ENCODE measurements at regions not wholly inside any gene's neighbourhood (a gene's known extent, or its start where the extent isn't known, plus 50 kb on each side); places are given as distances from the start of the nearest gene placed in this dataset.
A peak's percentile ranks its signal among the peaks of the same experiment; 100 is the strongest.

GRCh38 chr1:177340601-177341067, 169.9 kb downstream of the BRINP2 start:
- H3K4me1 ChIP-seq (ENCODE audit: control insufficient read depth in 1 of 2, insufficient read depth in 2 of 2, low read length in 2 of 2), result peaks cover 18 to 21% of the 10 kb centered on the region in 2 experiments
- peak overlapping the region; percentile 67 for H2BK5ac ChIP-seq (ENCODE audit: low read depth, low read length, poor library complexity)
- H2AK5ac ChIP-seq (ENCODE audit: low read length), result peak overlapping the region; percentile 68
- no peak overlapping the region for H4K12ac ChIP-seq (ENCODE audit: low read depth, low read length)
- H3K27ac ChIP-seq (ENCODE audit: low read depth, low read length), result peak overlapping the region; percentile 67
- no peak for DNase-seq
- no peaks in the 10 kb centered on the region for H3K36me3 ChIP-seq (ENCODE audit: control insufficient read depth in 1 of 2, insufficient read depth in 2 of 2, low read length in 2 of 2)
- no CpG with 5 or more reads among the region's 10 CpGs for WGBS (ENCODE audit: extremely low coverage, insufficient coverage, insufficient read length)
- peaks cover 19% of the 10 kb centered on the region for H3K79me1 ChIP-seq (ENCODE audit: low read length)
- no peaks in the 10 kb centered on the region for H3K79me2 ChIP-seq (ENCODE audit: control insufficient read depth, insufficient read depth, low read length, poor library complexity)
- no peak overlapping the region for H3K9ac ChIP-seq (ENCODE audit: low read length)
- H3K4ac ChIP-seq (ENCODE audit: low read depth, low read length), result peak overlapping the region; percentile 50
- H2BK12ac ChIP-seq (ENCODE audit: low read length), result peak overlapping the region; percentile 2
- H3K18ac ChIP-seq (ENCODE audit: low read length), result peak overlapping the region; percentile 70
- H4K91ac ChIP-seq (ENCODE audit: low read depth, low read length), result peak overlapping the region; percentile 63
- peak overlapping the region; percentile 12 for H4K8ac ChIP-seq (ENCODE audit: low read depth, low read length)
- H3K23ac ChIP-seq (ENCODE audit: low read length), result no peak overlapping the region
- H3K4me2 ChIP-seq (ENCODE audit: low read length), result no peak overlapping the region
- H3K27me3 ChIP-seq (ENCODE audit: insufficient read depth, low read length), result no peaks in the 10 kb centered on the region
- H3K9me3 ChIP-seq (ENCODE audit: insufficient read depth, low read depth, low read length), result no peaks in the 10 kb centered on the region
- H2AFZ ChIP-seq (ENCODE audit: insufficient read depth, low read length, poor library complexity), result no peak overlapping the region
- peak overlapping the region; percentile 71 for H2BK120ac ChIP-seq (ENCODE audit: insufficient read depth, low read length, poor library complexity)
- no peak overlapping the region for H3K4me3 ChIP-seq (ENCODE audit: low read depth, low read length)
- H3K14ac ChIP-seq (ENCODE audit: low read length), result peak overlapping the region; percentile 81

GRCh38 chr1:177338376-177338775, 167.6 kb downstream of the BRINP2 start:
- Histone ChIP-seq H3K14ac (ENCODE audit: low read length) (no peak overlapping the region), H4K91ac (ENCODE audit: low read depth, low read length) (no peak overlapping the region), H2BK120ac (ENCODE audit: insufficient read depth, low read length, poor library complexity) (no peak overlapping the region), H3K27ac (ENCODE audit: low read depth, low read length) (no peak overlapping the region), H2AFZ (ENCODE audit: insufficient read depth, low read length, poor library complexity) (no peak overlapping the region), H3K23ac (ENCODE audit: low read length) (no peak overlapping the region), H3K79me2 (ENCODE audit: control insufficient read depth, insufficient read depth, low read length, poor library complexity) (no peaks in the 10 kb centered on the region), H3K36me3 (ENCODE audit: control insufficient read depth in 1 of 2, insufficient read depth in 2 of 2, low read length in 2 of 2) (no peaks in the 10 kb centered on the region), H4K12ac (ENCODE audit: low read depth, low read length) (no peak overlapping the region), H3K9ac (ENCODE audit: low read length) (no peak overlapping the region), H2BK5ac (ENCODE audit: low read depth, low read length, poor library complexity) (no peak overlapping the region), H3K18ac (ENCODE audit: low read length) (no peak overlapping the region), H4K8ac (ENCODE audit: low read depth, low read length) (no peak overlapping the region), H3K27me3 (ENCODE audit: insufficient read depth, low read length) (no peaks in the 10 kb centered on the region), H2AK5ac (ENCODE audit: low read length) (no peak overlapping the region), H3K4me1 (ENCODE audit: control insufficient read depth in 1 of 2, insufficient read depth in 2 of 2, low read length in 2 of 2) (peaks cover 16 to 23% of the 10 kb centered on the region in 2 experiments), H3K4me2 (ENCODE audit: low read length) (no peak overlapping the region), H3K4me3 (ENCODE audit: low read depth, low read length) (no peak overlapping the region), H2BK12ac (ENCODE audit: low read length) (no peak overlapping the region), H3K4ac (ENCODE audit: low read depth, low read length) (no peak overlapping the region), H3K79me1 (ENCODE audit: low read length) (peaks cover 15% of the 10 kb centered on the region), H3K9me3 (ENCODE audit: insufficient read depth, low read depth, low read length) (no peaks in the 10 kb centered on the region)
- WGBS (ENCODE audit: extremely low coverage, insufficient coverage, insufficient read length), result no CpG with 5 or more reads among the region's 1 CpG
- no peak for DNase-seq

GRCh38 chr1:177334903-177335302, 164.1 kb downstream of the BRINP2 start:
- peak overlapping the region; percentile 10 for H3K27ac ChIP-seq (ENCODE audit: low read depth, low read length)
- H3K4me2 ChIP-seq (ENCODE audit: low read length), result no peak overlapping the region
- H3K4me3 ChIP-seq (ENCODE audit: low read depth, low read length), result no peak overlapping the region
- no peak overlapping the region for H2AFZ ChIP-seq (ENCODE audit: insufficient read depth, low read length, poor library complexity)
- H3K79me2 ChIP-seq (ENCODE audit: control insufficient read depth, insufficient read depth, low read length, poor library complexity), result no peaks in the 10 kb centered on the region
- no peaks in the 10 kb centered on the region for H3K9me3 ChIP-seq (ENCODE audit: insufficient read depth, low read depth, low read length)
- H3K27me3 ChIP-seq (ENCODE audit: insufficient read depth, low read length), result no peaks in the 10 kb centered on the region
- no peaks in the 10 kb centered on the region for H3K36me3 ChIP-seq (ENCODE audit: control insufficient read depth in 1 of 2, insufficient read depth in 2 of 2, low read length in 2 of 2)
- H3K18ac ChIP-seq (ENCODE audit: low read length), result no peak overlapping the region
- peaks cover 0 to 7% of the 10 kb centered on the region in 2 experiments for H3K4me1 ChIP-seq (ENCODE audit: control insufficient read depth in 1 of 2, insufficient read depth in 2 of 2, low read length in 2 of 2)
- H3K4ac ChIP-seq (ENCODE audit: low read depth, low read length), result no peak overlapping the region
- no peak overlapping the region for H3K9ac ChIP-seq (ENCODE audit: low read length)
- H4K91ac ChIP-seq (ENCODE audit: low read depth, low read length), result no peak overlapping the region
- no peak overlapping the region for H2BK5ac ChIP-seq (ENCODE audit: low read depth, low read length, poor library complexity)
- no peak overlapping the region for H2BK120ac ChIP-seq (ENCODE audit: insufficient read depth, low read length, poor library complexity)
- H4K8ac ChIP-seq (ENCODE audit: low read depth, low read length), result no peak overlapping the region
- peaks cover 1% of the 10 kb centered on the region for H3K79me1 ChIP-seq (ENCODE audit: low read length)
- no peak overlapping the region for H4K12ac ChIP-seq (ENCODE audit: low read depth, low read length)
- DNase-seq, result no peak
- no peak overlapping the region for H2BK12ac ChIP-seq (ENCODE audit: low read length)
- no peak overlapping the region for H2AK5ac ChIP-seq (ENCODE audit: low read length)
- H3K14ac ChIP-seq (ENCODE audit: low read length), result no peak overlapping the region
- no peak overlapping the region for H3K23ac ChIP-seq (ENCODE audit: low read length)

- Histone ChIP-seq H3K4me1 (ENCODE audit: control insufficient read depth in 1 of 2, insufficient read depth in 2 of 2, low read length in 2 of 2) (peaks cover 0 to 7% of the 10 kb centered on the region in 2 experiments), H3K4ac (ENCODE audit: low read depth, low read length) (no peak overlapping the region), H4K12ac (ENCODE audit: low read depth, low read length) (no peak overlapping the region), H2BK5ac (ENCODE audit: low read depth, low read length, poor library complexity) (no peak overlapping the region), H2BK120ac (ENCODE audit: insufficient read depth, low read length, poor library complexity) (no peak overlapping the region), H4K8ac (ENCODE audit: low read depth, low read length) (no peak overlapping the region), H3K79me2 (ENCODE audit: control insufficient read depth, insufficient read depth, low read length, poor library complexity) (no peaks in the 10 kb centered on the region), H3K36me3 (ENCODE audit: control insufficient read depth in 1 of 2, insufficient read depth in 2 of 2, low read length in 2 of 2) (no peaks in the 10 kb centered on the region), H2AK5ac (ENCODE audit: low read length) (no peak overlapping the region), H3K9me3 (ENCODE audit: insufficient read depth, low read depth, low read length) (no peaks in the 10 kb centered on the region), H3K9ac (ENCODE audit: low read length) (no peak overlapping the region), H3K4me2 (ENCODE audit: low read length) (no peak overlapping the region), H3K4me3 (ENCODE audit: low read depth, low read length) (no peak overlapping the region), H3K79me1 (ENCODE audit: low read length) (peaks cover 1% of the 10 kb centered on the region), H3K23ac (ENCODE audit: low read length) (no peak overlapping the region), H2BK12ac (ENCODE audit: low read length) (no peak overlapping the region), H3K27me3 (ENCODE audit: insufficient read depth, low read length) (no peaks in the 10 kb centered on the region), H2AFZ (ENCODE audit: insufficient read depth, low read length, poor library complexity) (no peak overlapping the region), H4K91ac (ENCODE audit: low read depth, low read length) (no peak overlapping the region), H3K18ac (ENCODE audit: low read length) (no peak overlapping the region), H3K14ac (ENCODE audit: low read length) (no peak overlapping the region), H3K27ac (ENCODE audit: low read depth, low read length) (no peak overlapping the region)
- no CpG with 5 or more reads among the region's 4 CpGs for WGBS (ENCODE audit: extremely low coverage, insufficient coverage, insufficient read length)
- DNase-seq, result peak; percentile 33
These were observed 163.3 kb downstream of the BRINP2 start for GRCh38 chr1:177333936-177334595.
